Endothelial cell of umbilical vein (primary cell): ENCODE measurements at regions not wholly inside any gene's neighbourhood (a gene's known extent, or its start where the extent isn't known, plus 50 kb on each side); places are given as distances from the start of the nearest gene placed in this dataset.

Experiments
- EZH2 ChIP-seq: IDR thresholded peaks from 2 replicates; pipeline ENCODE4 v1.6.1; 2012; ENCODE audit warnings: borderline replicate concordance, low read depth, mild to moderate bottlenecking, moderate library complexity, low read length, inconsistent platforms; ENCODE audit not compliant: severe bottlenecking
- FOS ChIP-seq: IDR thresholded peaks from 2 replicates; pipeline ENCODE4 v1.6.1; 2011; ENCODE audit warnings: mild to moderate bottlenecking, low read length, moderate library complexity, borderline replicate concordance; ENCODE audit not compliant: insufficient read depth
- JUN ChIP-seq: IDR thresholded peaks from 2 replicates; pipeline ENCODE4 v1.6.1; 2011; ENCODE audit warnings: borderline replicate concordance, low read depth; ENCODE audit not compliant: insufficient read length, insufficient read depth
- MAX ChIP-seq: IDR thresholded peaks from 2 replicates; pipeline ENCODE4 v1.6.1; 2011; ENCODE audit not compliant: insufficient read depth, insufficient read length
- POLR2A ChIP-seq: IDR thresholded peaks from 2 replicates; pipeline ENCODE4 v1.6.1; 2012; ENCODE audit warnings: low read depth, mild to moderate bottlenecking, control low read depth, low read length
- POLR2AphosphoS5 ChIP-seq: IDR thresholded peaks from 2 replicates; pipeline ENCODE4 v1.6.1; 2012; ENCODE audit warnings: low read depth, mild to moderate bottlenecking, control low read depth, low read length, moderate library complexity; ENCODE audit not compliant: insufficient read depth
- TF ChIP-seq, protein P1 (sequence below), 2 donors: IDR thresholded peaks; 1 replicate in 1 of 2; 2 replicates in 1 of 2; pipeline ENCODE4 v1.5.1; 2011; ENCODE audit warnings: low read length in 2 of 2, mild to moderate bottlenecking in 2 of 2, moderate library complexity in 2 of 2, control low read depth in 1 of 2, inconsistent platforms in 1 of 2, low read depth in 1 of 2; ENCODE audit not compliant: insufficient read depth in 1 of 2; ENCODE audit errors: extremely low read depth in 1 of 2

- TF ChIP-seq, protein P1, sequence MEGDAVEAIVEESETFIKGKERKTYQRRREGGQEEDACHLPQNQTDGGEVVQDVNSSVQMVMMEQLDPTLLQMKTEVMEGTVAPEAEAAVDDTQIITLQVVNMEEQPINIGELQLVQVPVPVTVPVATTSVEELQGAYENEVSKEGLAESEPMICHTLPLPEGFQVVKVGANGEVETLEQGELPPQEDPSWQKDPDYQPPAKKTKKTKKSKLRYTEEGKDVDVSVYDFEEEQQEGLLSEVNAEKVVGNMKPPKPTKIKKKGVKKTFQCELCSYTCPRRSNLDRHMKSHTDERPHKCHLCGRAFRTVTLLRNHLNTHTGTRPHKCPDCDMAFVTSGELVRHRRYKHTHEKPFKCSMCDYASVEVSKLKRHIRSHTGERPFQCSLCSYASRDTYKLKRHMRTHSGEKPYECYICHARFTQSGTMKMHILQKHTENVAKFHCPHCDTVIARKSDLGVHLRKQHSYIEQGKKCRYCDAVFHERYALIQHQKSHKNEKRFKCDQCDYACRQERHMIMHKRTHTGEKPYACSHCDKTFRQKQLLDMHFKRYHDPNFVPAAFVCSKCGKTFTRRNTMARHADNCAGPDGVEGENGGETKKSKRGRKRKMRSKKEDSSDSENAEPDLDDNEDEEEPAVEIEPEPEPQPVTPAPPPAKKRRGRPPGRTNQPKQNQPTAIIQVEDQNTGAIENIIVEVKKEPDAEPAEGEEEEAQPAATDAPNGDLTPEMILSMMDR (IDR thresholded peaks at IDR 0.05; ENCODE audit: extremely low read depth in 1 of 2, insufficient read depth in 1 of 2, low read depth in 1 of 2, low read length in 2 of 2) = no peak
- TF ChIP-seq POLR2AphosphoS5 (no peak), JUN (no peak), EZH2 (no peak), POLR2A (no peak), FOS (no peak), MAX (no peak)
Measured at GRCh38 chr1:58397187-58397820, 149.2 kb downstream of the OMA1 start.
